Endothelial cell of umbilical vein (primary cell): ENCODE measurements at regions not wholly inside any gene's neighbourhood (a gene's known extent, or its start where the extent isn't known, plus 50 kb on each side); places are given as distances from the start of the nearest gene placed in this dataset.

Experiments
- BruUV-seq: library from RNA; stranded (reverse); fragments of 400-500 nt; replicated peaks from 2 replicates; lab custom pipeline; 2021; lab: Mats Ljungman, UMichigan
- CTCF ChIA-PET: fragments of 300-600, 350-600 bp; sonication (Branson Sonifier 250); formaldehyde crosslinking; loops from one replicate; lab custom pipeline; 2021; ENCODE audit warnings: antibody characterized with exemption, inconsistent platforms; lab: Charles Lee
- POLR2A ChIA-PET: fragments of 300-600, 350-600 bp; sonication (Branson Sonifier 250); formaldehyde crosslinking; loops from one replicate; lab custom pipeline; 2021; ENCODE audit warnings: antibody characterized with exemption, inconsistent platforms; lab: Charles Lee
- DNase-seq: peaks from one replicate; pipeline ENCODE4 v3.0.0-alpha.2; 2011; ENCODE audit warnings: low read depth, low spot score
- FAIRE-seq: peaks from 2 replicates; lab custom pipeline; 2011; peaks lifted over from hg19 to GRCh38; lab: Jason Lieb, UNC
- H2AFZ ChIP-seq: 2 replicates; pipeline ENCODE4 v1.6.0; 2012; ENCODE audit warnings: low read depth, low read length, control low read depth, inconsistent platforms
- H3K27ac ChIP-seq: 2 replicates; pipeline ENCODE4 v1.5.1; 2011; ENCODE audit warnings: low read depth, mild to moderate bottlenecking, control low read depth, low read length, moderate library complexity; ENCODE audit not compliant: insufficient read depth
- H3K27me3 ChIP-seq, 2 experiments: 2 replicates each; pipeline versions ENCODE4 v1.6.0 to v1.6.1; 2011; ENCODE audit warnings: low read length in 2 of 2, mixed read lengths in 1 of 2; ENCODE audit not compliant: control insufficient read depth in 2 of 2, insufficient read depth in 2 of 2
- H3K36me3 ChIP-seq, 2 experiments: 2 replicates in 1 of 2; 3 replicates in 1 of 2; pipeline ENCODE4 v1.5.1; 2011; ENCODE audit warnings: low read length in 2 of 2, mild to moderate bottlenecking in 1 of 2, moderate library complexity in 1 of 2; ENCODE audit not compliant: control insufficient read depth in 2 of 2, insufficient read depth in 2 of 2; ENCODE audit errors: extremely low read depth in 1 of 2
- H3K4me1 ChIP-seq: 3 replicates; pipeline ENCODE4 v1.5.1; 2011; ENCODE audit warnings: mild to moderate bottlenecking, low read length; ENCODE audit not compliant: control insufficient read depth, insufficient read depth; ENCODE audit errors: extremely low read depth
- H3K4me2 ChIP-seq: 2 replicates; pipeline ENCODE4 v1.6.1; 2011; ENCODE audit warnings: low read length, control low read depth, mixed read lengths; ENCODE audit not compliant: insufficient read depth
- H3K4me3 ChIP-seq, 3 experiments: fragments of 200-600 bp in 1 of 3; sonication (generic), shearing (Covaris generic) in 1 of 3; replicated peaks in 1 of 3; 2 replicates each; pipeline ENCODE4 v1.5.1; 2011 to 2016; ENCODE audit warnings: control low read depth in 3 of 3, low read length in 3 of 3, mild to moderate bottlenecking in 2 of 3, inconsistent platforms in 1 of 3, low read depth in 1 of 3, moderate library complexity in 1 of 3; ENCODE audit not compliant: insufficient read depth in 1 of 3
- H3K79me2 ChIP-seq: 2 replicates; pipeline ENCODE4 v1.6.0; 2012; ENCODE audit warnings: low read length, inconsistent platforms; ENCODE audit not compliant: control insufficient read depth, insufficient read depth
- H3K9ac ChIP-seq: replicated peaks from 2 replicates; pipeline ENCODE3; 2011; ENCODE audit warnings: low read length, control low read depth; ENCODE audit not compliant: insufficient read depth; ENCODE audit errors: extremely low read depth
- H3K9me1 ChIP-seq: replicated peaks from 3 replicates; pipeline ENCODE4 v1.6.0; 2011; ENCODE audit warnings: mild to moderate bottlenecking, low read length; ENCODE audit not compliant: control insufficient read depth, insufficient read depth; ENCODE audit errors: extremely low read depth
- H3K9me3 ChIP-seq: replicated peaks from 2 replicates; pipeline ENCODE4 v1.5.1; 2012; ENCODE audit warnings: low read length, inconsistent platforms; ENCODE audit not compliant: control insufficient read depth, insufficient read depth
- H4K20me1 ChIP-seq: replicated peaks from 2 replicates; pipeline ENCODE3; 2011; ENCODE audit warnings: mild to moderate bottlenecking, low read length; ENCODE audit not compliant: control insufficient read depth, insufficient read depth; ENCODE audit errors: extremely low read depth
- EZH2 ChIP-seq: IDR thresholded peaks from 2 replicates; pipeline ENCODE4 v1.6.1; 2012; ENCODE audit warnings: borderline replicate concordance, low read depth, mild to moderate bottlenecking, moderate library complexity, low read length, inconsistent platforms; ENCODE audit not compliant: severe bottlenecking
- FOS ChIP-seq: IDR thresholded peaks from 2 replicates; pipeline ENCODE4 v1.6.1; 2011; ENCODE audit warnings: mild to moderate bottlenecking, low read length, moderate library complexity, borderline replicate concordance; ENCODE audit not compliant: insufficient read depth
- JUN ChIP-seq: IDR thresholded peaks from 2 replicates; pipeline ENCODE4 v1.6.1; 2011; ENCODE audit warnings: borderline replicate concordance, low read depth; ENCODE audit not compliant: insufficient read length, insufficient read depth
- POLR2A ChIP-seq: IDR thresholded peaks from 2 replicates; pipeline ENCODE4 v1.6.1; 2012; ENCODE audit warnings: low read depth, mild to moderate bottlenecking, control low read depth, low read length
- POLR2AphosphoS5 ChIP-seq: IDR thresholded peaks from 2 replicates; pipeline ENCODE4 v1.6.1; 2012; ENCODE audit warnings: low read depth, mild to moderate bottlenecking, control low read depth, low read length, moderate library complexity; ENCODE audit not compliant: insufficient read depth
- dilution Hi-C: fragments of 300-500 bp; cut with MboI; formaldehyde crosslinking; loops from one replicate; pipeline ENCODE4 v1.15.0; 2019; ENCODE audit warnings: low sequenced_read_pairs; ENCODE audit not compliant: extremely low pct_ligation_motif_present
- intact Hi-C: fragments of 100-400 bp; cut with micrococcal nuclease; formaldehyde crosslinking; loops from one replicate; pipeline ENCODE4 v1.10.0; 2022
- TF ChIP-seq, protein P1 (sequence below): IDR thresholded peaks from 2 replicates; pipeline ENCODE4 v1.6.1; 2011; ENCODE audit not compliant: insufficient read depth, insufficient read length
- TF ChIP-seq, protein P2 (sequence below), 2 donors: IDR thresholded peaks; 1 replicate in 1 of 2; 2 replicates in 1 of 2; pipeline ENCODE4 v1.5.1; 2011; ENCODE audit warnings: low read length in 2 of 2, mild to moderate bottlenecking in 2 of 2, moderate library complexity in 2 of 2, control low read depth in 1 of 2, inconsistent platforms in 1 of 2, low read depth in 1 of 2; ENCODE audit not compliant: insufficient read depth in 1 of 2; ENCODE audit errors: extremely low read depth in 1 of 2

DNA sequence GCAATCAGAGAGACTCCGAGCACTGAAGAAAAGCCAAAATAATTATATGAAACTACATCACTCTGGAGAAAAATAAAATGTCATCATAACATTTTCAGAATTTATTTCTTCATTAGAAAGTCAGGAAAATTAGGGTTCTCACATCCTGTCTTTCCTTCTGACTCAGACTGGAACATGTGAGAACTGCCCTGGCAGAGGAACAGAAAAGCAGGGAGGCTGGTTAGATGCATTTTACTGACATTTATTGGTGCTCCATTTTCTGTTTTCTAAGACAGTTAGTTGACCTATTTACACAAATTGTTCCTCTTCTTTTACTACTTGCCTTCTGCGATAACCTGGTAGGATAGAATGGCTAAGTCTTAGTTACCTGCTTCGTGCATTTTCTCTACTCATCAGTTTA is 58.6 kb upstream of the ANK3 start:
- intact Hi-C loops (loop anchor here (5.0 to 10.0 kb wide), 2 partner anchors 517 to 834 kb away; no protein-coding TSS in a partner anchor), dilution Hi-C loops (no loop called here)
- H3K9ac ChIP-seq: no peak overlapping the region
- no peaks in the 10 kb centered on the region for H3K9me3 ChIP-seq
- no peak for DNase-seq
- H3K27ac ChIP-seq: no peak overlapping the region
- no TSS peak for BruUV-seq
- no peak overlapping the region for H3K4me2 ChIP-seq
- no peak overlapping the region for H2AFZ ChIP-seq
- H4K20me1 ChIP-seq: no peaks in the 10 kb centered on the region
- TF ChIP-seq POLR2AphosphoS5: no peak
- TF ChIP-seq JUN: no peak
- TF ChIP-seq EZH2: no peak
- TF ChIP-seq, protein P1, sequence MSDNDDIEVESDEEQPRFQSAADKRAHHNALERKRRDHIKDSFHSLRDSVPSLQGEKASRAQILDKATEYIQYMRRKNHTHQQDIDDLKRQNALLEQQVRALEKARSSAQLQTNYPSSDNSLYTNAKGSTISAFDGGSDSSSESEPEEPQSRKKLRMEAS: no peak
- no peak for TF ChIP-seq FOS
- TF ChIP-seq POLR2A: no peak
- TF ChIP-seq, protein P2, sequence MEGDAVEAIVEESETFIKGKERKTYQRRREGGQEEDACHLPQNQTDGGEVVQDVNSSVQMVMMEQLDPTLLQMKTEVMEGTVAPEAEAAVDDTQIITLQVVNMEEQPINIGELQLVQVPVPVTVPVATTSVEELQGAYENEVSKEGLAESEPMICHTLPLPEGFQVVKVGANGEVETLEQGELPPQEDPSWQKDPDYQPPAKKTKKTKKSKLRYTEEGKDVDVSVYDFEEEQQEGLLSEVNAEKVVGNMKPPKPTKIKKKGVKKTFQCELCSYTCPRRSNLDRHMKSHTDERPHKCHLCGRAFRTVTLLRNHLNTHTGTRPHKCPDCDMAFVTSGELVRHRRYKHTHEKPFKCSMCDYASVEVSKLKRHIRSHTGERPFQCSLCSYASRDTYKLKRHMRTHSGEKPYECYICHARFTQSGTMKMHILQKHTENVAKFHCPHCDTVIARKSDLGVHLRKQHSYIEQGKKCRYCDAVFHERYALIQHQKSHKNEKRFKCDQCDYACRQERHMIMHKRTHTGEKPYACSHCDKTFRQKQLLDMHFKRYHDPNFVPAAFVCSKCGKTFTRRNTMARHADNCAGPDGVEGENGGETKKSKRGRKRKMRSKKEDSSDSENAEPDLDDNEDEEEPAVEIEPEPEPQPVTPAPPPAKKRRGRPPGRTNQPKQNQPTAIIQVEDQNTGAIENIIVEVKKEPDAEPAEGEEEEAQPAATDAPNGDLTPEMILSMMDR (IDR thresholded peaks at IDR 0.05; ENCODE audit: extremely low read depth in 1 of 2, insufficient read depth in 1 of 2, low read depth in 1 of 2, low read length in 2 of 2): no peak
- FAIRE-seq: no peak
- no peak overlapping the region for H3K4me3 ChIP-seq
- H3K36me3 ChIP-seq: no peaks in the 10 kb centered on the region
- peaks cover 7% of the 10 kb centered on the region for H3K4me1 ChIP-seq
- ChIA-PET CTCF (no interaction called here), POLR2A (no interaction called here)
- no peaks in the 10 kb centered on the region for H3K9me1 ChIP-seq
- H3K79me2 ChIP-seq: no peaks in the 10 kb centered on the region
- no peaks in the 10 kb centered on the region for H3K27me3 ChIP-seq
